SK-MEL-5 (cell line): ENCODE measurements at regions not wholly inside any gene's neighbourhood (a gene's known extent, or its start where the extent isn't known, plus 50 kb on each side); places are given as distances from the start of the nearest gene placed in this dataset.

ENCODE experiments used
- DNase-seq: peaks from one replicate; pipeline ENCODE4 v3.0.0-alpha.2; 2016; ENCODE audit warnings: low read depth, low spot score
- in situ Hi-C: cut with HindIII; loops from 2 replicates; pipeline ENCODE4 v1.10.0; 2016; ENCODE audit warnings: low sequenced_read_pairs, high pct_unique_total_duplicates, low pct_unique_long_range_greater_than_20kb

- no peak for DNase-seq
- in situ Hi-C loops = loop anchor here (25.0 kb wide), 1 partner anchor 321 kb away; no protein-coding TSS in a partner anchor
Measured at GRCh38 chr7:35991511-35992232, 161.4 kb upstream of the EEPD1 start.

- no peak for DNase-seq
- in situ Hi-C loops = loop anchor here (25.0 kb wide), 1 partner anchor 320 kb away; no protein-coding TSS in a partner anchor
Measured at GRCh38 chr7:35992436-35992835, 160.6 kb upstream of the EEPD1 start.

GRCh38 chr7:35993113-35993512 lies 159.9 kb upstream of the EEPD1 start:
- DNase-seq = no peak
- in situ Hi-C loops = loop anchor here (25.0 kb wide), 1 partner anchor 319 kb away; no protein-coding TSS in a partner anchor

GRCh38 chr7:35993676-35994606 lies 159.1 kb upstream of the EEPD1 start:
- in situ Hi-C loops = loop anchor here (25.0 kb wide), 1 partner anchor 318 kb away; no protein-coding TSS in a partner anchor
- DNase-seq = no peak

- in situ Hi-C loops = loop anchor here (25.0 kb wide), 1 partner anchor 317 kb away; no protein-coding TSS in a partner anchor
- DNase-seq = no peak
Measured at GRCh38 chr7:35995334-35995733, 157.7 kb upstream of the EEPD1 start.

- in situ Hi-C loops = loop anchor here (25.0 kb wide), 1 partner anchor 314 kb away; no protein-coding TSS in a partner anchor
Measured at GRCh38 chr7:35998481-35998880, 154.6 kb upstream of the EEPD1 start.

GRCh38 chr7:36001546-36001945 lies 151.5 kb upstream of the EEPD1 start:
- no peak for DNase-seq

More at GRCh38 chr7:35998481-35998880, 154.6 kb upstream of the EEPD1 start:
- no peak for DNase-seq

GRCh38 chr7:36002900-36003299 lies 150.2 kb upstream of the EEPD1 start:
- DNase-seq = no peak
- in situ Hi-C loops = no loop called here

More at GRCh38 chr7:36001546-36001945, 151.5 kb upstream of the EEPD1 start:
- in situ Hi-C loops = no loop called here

GRCh38 chr7:36003343-36003742 lies 149.7 kb upstream of the EEPD1 start:
- no peak for DNase-seq
- in situ Hi-C loops = no loop called here

GRCh38 chr7:36005293-36005692 lies 147.8 kb upstream of the EEPD1 start:
- in situ Hi-C loops = no loop called here
- no peak for DNase-seq

GRCh38 chr7:36005876-36006275 lies 147.2 kb upstream of the EEPD1 start:
- DNase-seq = no peak
- in situ Hi-C loops = no loop called here

- no peak for DNase-seq
- in situ Hi-C loops = no loop called here
Measured at GRCh38 chr7:36006636-36007229, 146.3 kb upstream of the EEPD1 start.

GRCh38 chr7:36010656-36011587 lies 142.1 kb upstream of the EEPD1 start:
- in situ Hi-C loops = no loop called here
- DNase-seq = no peak

- in situ Hi-C loops = no loop called here
Measured at GRCh38 chr7:36011588-36011965, 141.5 kb upstream of the EEPD1 start.

GRCh38 chr7:36013246-36014014 lies 139.6 kb upstream of the EEPD1 start:
- in situ Hi-C loops = no loop called here

More at GRCh38 chr7:36011588-36011965, 141.5 kb upstream of the EEPD1 start:
- DNase-seq = no peak

GRCh38 chr7:36014961-36015360 lies 138.1 kb upstream of the EEPD1 start:
- in situ Hi-C loops = no loop called here
- DNase-seq = no peak

More at GRCh38 chr7:36013246-36014014, 139.6 kb upstream of the EEPD1 start:
- no peak for DNase-seq
